GM23248 (cell line): ENCODE measurements at regions not wholly inside any gene's neighbourhood (a gene's known extent, or its start where the extent isn't known, plus 50 kb on each side); places are given as distances from the start of the nearest gene placed in this dataset.

ENCODE experiments used
- DNase-seq: peaks from one replicate; pipeline ENCODE4 v3.0.0-alpha.2; 2015
- H2AFZ ChIP-seq: fragments of 200-600 bp; sonication (generic); 2 replicates; pipeline ENCODE4 v1.6.1; 2016; ENCODE audit warnings: antibody characterized with exemption
- H3F3A ChIP-seq: fragments of 200-600 bp; sonication (generic); 2 replicates; pipeline ENCODE4 v1.6.1; 2016; ENCODE audit warnings: mild to moderate bottlenecking, antibody characterized with exemption, mixed run types; ENCODE audit not compliant: insufficient read depth
- H3K27ac ChIP-seq: fragments of 200-600 bp; sonication (generic); 2 replicates; pipeline ENCODE4 v1.5.1; 2016; ENCODE audit warnings: mild to moderate bottlenecking
- H3K27me3 ChIP-seq: fragments of 200-600 bp; sonication (generic); replicated peaks from 2 replicates; pipeline ENCODE4 v1.6.1; 2016; ENCODE audit warnings: mild to moderate bottlenecking; ENCODE audit not compliant: insufficient read depth
- H3K36me3 ChIP-seq: fragments of 200-600 bp; sonication (generic); 2 replicates; pipeline ENCODE4 v1.6.1; 2016; ENCODE audit warnings: low read depth, mild to moderate bottlenecking
- H3K4me1 ChIP-seq: fragments of 200-600 bp; sonication (generic); 2 replicates; pipeline ENCODE4 v1.6.1; 2016; ENCODE audit warnings: mild to moderate bottlenecking; ENCODE audit not compliant: insufficient read depth
- H3K4me2 ChIP-seq: fragments of 200-600 bp; sonication (generic); one replicate; pipeline ENCODE4 v1.6.1; 2016; ENCODE audit warnings: mild to moderate bottlenecking; ENCODE audit not compliant: unreplicated experiment
- H3K4me3 ChIP-seq: fragments of 200-600 bp; sonication (generic); 2 replicates; pipeline ENCODE4 v1.5.1; 2016; ENCODE audit warnings: mild to moderate bottlenecking
- H3K79me2 ChIP-seq: fragments of 200-600 bp; sonication (generic); 2 replicates; pipeline ENCODE4 v1.6.1; 2016; ENCODE audit warnings: mild to moderate bottlenecking; ENCODE audit not compliant: insufficient read depth
- H3K9ac ChIP-seq: fragments of 200-600 bp; sonication (generic); 2 replicates; pipeline ENCODE4 v1.6.1; 2016; ENCODE audit warnings: mild to moderate bottlenecking
- H3K9me2 ChIP-seq: fragments of 200-600 bp; sonication (generic); 2 replicates; pipeline ENCODE4 v1.6.1; 2016; ENCODE audit warnings: mixed run types, mild to moderate bottlenecking, moderate library complexity; ENCODE audit not compliant: insufficient read depth
- H3K9me3 ChIP-seq: fragments of 200-600 bp; sonication (generic); one replicate; pipeline ENCODE4 v1.6.1; 2017; ENCODE audit warnings: low read depth
- H4K20me1 ChIP-seq: fragments of 200-600 bp; sonication (generic); 2 replicates; pipeline ENCODE4 v1.6.0; 2016; ENCODE audit not compliant: insufficient read depth
- EZH2 ChIP-seq: fragments of 200-600 bp; sonication (generic); IDR thresholded peaks from 2 replicates; pipeline ENCODE4 v1.6.1; 2018; ENCODE audit warnings: antibody characterized with exemption, mild to moderate bottlenecking; ENCODE audit not compliant: insufficient read depth, poor library complexity, severe bottlenecking
- EZH2phosphoT487 ChIP-seq: fragments of 200-600 bp; sonication (generic); IDR thresholded peaks from 2 replicates; pipeline ENCODE4 v1.6.1; 2018; ENCODE audit warnings: antibody characterized with exemption, moderate library complexity, mild to moderate bottlenecking, low read depth; ENCODE audit not compliant: insufficient read depth
- WGBS, 2 experiments: methylation state at CpG; one replicate each; pipeline ENCODE4 v1.1.6; 2015 to 2017; ENCODE audit warnings: low lambda C conversion rate in 2 of 2, low coverage in 1 of 2; ENCODE audit errors: missing lambda C conversion rate in 2 of 2; 5-methylcytosine and 5-hydroxymethylcytosine counted together
- in situ Hi-C: fragments of 300-500 bp; cut with MboI; formaldehyde crosslinking; loops from 2 replicates; pipeline ENCODE4 v1.15.0; 2020

GRCh38 chr12:131375972-131376345, 334.9 kb upstream of the SFSWAP start:
- H2AFZ ChIP-seq, result no peak overlapping the region
- no peaks in the 10 kb centered on the region for H4K20me1 ChIP-seq
- no peaks in the 10 kb centered on the region for H3K79me2 ChIP-seq
- H3K4me1 ChIP-seq, result no peaks in the 10 kb centered on the region
- TF ChIP-seq EZH2, result no peak
- TF ChIP-seq EZH2phosphoT487, result no peak
- 64 to 66% methylated on average over 8 of the region's 8 CpGs for WGBS, 2 experiments
- no peaks in the 10 kb centered on the region for H3K9me2 ChIP-seq
- no peaks in the 10 kb centered on the region for H3K27me3 ChIP-seq
- H3K36me3 ChIP-seq, result no peaks in the 10 kb centered on the region
- no peak overlapping the region for H3K27ac ChIP-seq
- no peaks in the 10 kb centered on the region for H3K9me3 ChIP-seq
- H3F3A ChIP-seq, result no peaks in the 10 kb centered on the region
- in situ Hi-C loops, result no loop called here
- H3K4me2 ChIP-seq, result no peak overlapping the region
- DNase-seq, result no peak
- H3K4me3 ChIP-seq, result no peak overlapping the region
- H3K9ac ChIP-seq, result no peak overlapping the region

- in situ Hi-C loops, result no loop called here
- DNase-seq, result no peak
- Histone ChIP-seq H3K79me2 (no peaks in the 10 kb centered on the region), H3K9me3 (no peaks in the 10 kb centered on the region), H3K4me1 (no peaks in the 10 kb centered on the region), H4K20me1 (no peaks in the 10 kb centered on the region), H3K27me3 (no peaks in the 10 kb centered on the region), H3K9me2 (no peaks in the 10 kb centered on the region), H3K4me3 (no peak overlapping the region), H3K4me2 (no peak overlapping the region), H3F3A (no peaks in the 10 kb centered on the region), H3K27ac (no peak overlapping the region), H3K9ac (no peak overlapping the region), H2AFZ (no peak overlapping the region), H3K36me3 (no peaks in the 10 kb centered on the region)
- WGBS, 2 experiments, result 41 to 43% methylated on average over 29 of the region's 29 CpGs
- no peak for TF ChIP-seq EZH2
- TF ChIP-seq EZH2phosphoT487, result no peak
These were observed 332.6 kb upstream of the SFSWAP start for GRCh38 chr12:131378176-131378842.

- Histone ChIP-seq H3K9me2 (no peaks in the 10 kb centered on the region), H3K79me2 (no peaks in the 10 kb centered on the region), H3K4me1 (no peaks in the 10 kb centered on the region), H3K4me2 (no peak overlapping the region), H3K27ac (no peak overlapping the region), H3K36me3 (no peaks in the 10 kb centered on the region), H4K20me1 (no peaks in the 10 kb centered on the region), H3K27me3 (no peaks in the 10 kb centered on the region), H3K9ac (no peak overlapping the region), H3K9me3 (no peaks in the 10 kb centered on the region), H3K4me3 (no peak overlapping the region), H3F3A (no peaks in the 10 kb centered on the region), H2AFZ (no peak overlapping the region)
- in situ Hi-C loops, result no loop called here
- TF ChIP-seq EZH2 (no peak), EZH2phosphoT487 (no peak)
- no peak for DNase-seq
- WGBS, 2 experiments, result 70 to 71% methylated on average over 31 of the region's 31 CpGs
These were observed 331.8 kb upstream of the SFSWAP start for GRCh38 chr12:131378861-131379665.

DNA sequence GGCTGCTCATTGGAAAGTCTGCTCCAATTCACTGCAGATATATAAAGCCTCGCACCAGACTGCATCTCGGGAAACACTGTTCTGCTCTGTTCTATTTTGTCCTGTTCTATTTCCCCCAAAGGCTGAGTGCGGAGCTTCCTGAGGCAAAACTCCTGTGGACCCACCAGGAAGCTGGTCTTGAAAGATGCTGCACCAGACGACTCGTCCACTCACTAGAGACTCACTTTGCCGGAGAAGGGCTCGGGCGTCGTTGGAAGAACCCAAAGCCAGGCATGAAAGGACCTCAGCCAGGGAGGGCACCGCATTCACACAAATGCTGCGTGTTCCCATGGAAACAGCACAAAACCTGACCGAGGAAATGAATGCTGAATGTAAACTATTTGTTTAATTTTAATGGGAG, 331.2 kb upstream of the SFSWAP start:
- H3K79me2 ChIP-seq, result no peaks in the 10 kb centered on the region
- no peak overlapping the region for H3K9ac ChIP-seq
- no peaks in the 10 kb centered on the region for H3K36me3 ChIP-seq
- WGBS, 2 experiments, result 72 to 76% methylated on average over 12 of the region's 12 CpGs
- H4K20me1 ChIP-seq, result no peaks in the 10 kb centered on the region
- TF ChIP-seq EZH2phosphoT487 (no peak), EZH2 (no peak)
- no peaks in the 10 kb centered on the region for H3K4me1 ChIP-seq
- no peak for DNase-seq
- no peak overlapping the region for H3K27ac ChIP-seq
- no peaks in the 10 kb centered on the region for H3K9me3 ChIP-seq
- no peaks in the 10 kb centered on the region for H3K9me2 ChIP-seq
- H3K4me3 ChIP-seq, result no peak overlapping the region
- in situ Hi-C loops, result no loop called here
- no peak overlapping the region for H3K4me2 ChIP-seq
- H3K27me3 ChIP-seq, result no peaks in the 10 kb centered on the region
- H2AFZ ChIP-seq, result no peak overlapping the region
- H3F3A ChIP-seq, result no peaks in the 10 kb centered on the region
